Retinal pigment epithelial cell (primary cell): ENCODE measurements at regions not wholly inside any gene's neighbourhood (a gene's known extent, or its start where the extent isn't known, plus 50 kb on each side); places are given as distances from the start of the nearest gene placed in this dataset.
A peak's percentile ranks its signal among the peaks of the same experiment; 100 is the strongest.

Source experiments
- DNase-seq: peaks from one replicate; pipeline ENCODE4 v3.0.0-alpha.2; 2010; ENCODE audit warnings: low read depth
- H3K4me3 ChIP-seq: 2 replicates; pipeline ENCODE4 v1.5.1; 2011; ENCODE audit warnings: mild to moderate bottlenecking, low read length, control low read depth, moderate library complexity
- TF ChIP-seq, protein P1 (sequence below): conservative IDR thresholded peaks from 2 replicates; pipeline ENCODE4 v1.5.1; 2011; ENCODE audit warnings: low read depth, low read length, control low read depth, inconsistent platforms

DNA sequence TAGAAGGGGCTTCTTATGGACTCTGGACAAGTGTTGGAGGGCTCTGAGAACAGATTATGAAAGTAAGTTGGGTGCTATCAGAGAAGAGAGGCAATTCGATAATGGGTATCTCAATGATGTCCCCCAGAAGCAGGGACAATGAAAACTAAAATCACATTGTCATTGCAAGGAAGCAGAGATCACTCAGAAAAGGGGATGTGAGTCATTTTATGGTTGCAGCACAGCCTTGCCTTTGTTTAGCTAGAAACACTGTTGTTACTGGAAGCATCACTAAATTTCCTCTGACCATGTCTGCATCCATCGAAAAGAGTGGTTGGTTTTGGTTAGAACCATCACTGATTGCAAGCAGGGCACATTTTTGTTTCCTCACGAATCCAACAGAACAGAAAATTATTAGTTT lies 246.8 kb upstream of the NWD2 start:
- no peak overlapping the region for H3K4me3 ChIP-seq
- no peak for DNase-seq
- TF ChIP-seq, protein P1, sequence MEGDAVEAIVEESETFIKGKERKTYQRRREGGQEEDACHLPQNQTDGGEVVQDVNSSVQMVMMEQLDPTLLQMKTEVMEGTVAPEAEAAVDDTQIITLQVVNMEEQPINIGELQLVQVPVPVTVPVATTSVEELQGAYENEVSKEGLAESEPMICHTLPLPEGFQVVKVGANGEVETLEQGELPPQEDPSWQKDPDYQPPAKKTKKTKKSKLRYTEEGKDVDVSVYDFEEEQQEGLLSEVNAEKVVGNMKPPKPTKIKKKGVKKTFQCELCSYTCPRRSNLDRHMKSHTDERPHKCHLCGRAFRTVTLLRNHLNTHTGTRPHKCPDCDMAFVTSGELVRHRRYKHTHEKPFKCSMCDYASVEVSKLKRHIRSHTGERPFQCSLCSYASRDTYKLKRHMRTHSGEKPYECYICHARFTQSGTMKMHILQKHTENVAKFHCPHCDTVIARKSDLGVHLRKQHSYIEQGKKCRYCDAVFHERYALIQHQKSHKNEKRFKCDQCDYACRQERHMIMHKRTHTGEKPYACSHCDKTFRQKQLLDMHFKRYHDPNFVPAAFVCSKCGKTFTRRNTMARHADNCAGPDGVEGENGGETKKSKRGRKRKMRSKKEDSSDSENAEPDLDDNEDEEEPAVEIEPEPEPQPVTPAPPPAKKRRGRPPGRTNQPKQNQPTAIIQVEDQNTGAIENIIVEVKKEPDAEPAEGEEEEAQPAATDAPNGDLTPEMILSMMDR: no peak

DNA sequence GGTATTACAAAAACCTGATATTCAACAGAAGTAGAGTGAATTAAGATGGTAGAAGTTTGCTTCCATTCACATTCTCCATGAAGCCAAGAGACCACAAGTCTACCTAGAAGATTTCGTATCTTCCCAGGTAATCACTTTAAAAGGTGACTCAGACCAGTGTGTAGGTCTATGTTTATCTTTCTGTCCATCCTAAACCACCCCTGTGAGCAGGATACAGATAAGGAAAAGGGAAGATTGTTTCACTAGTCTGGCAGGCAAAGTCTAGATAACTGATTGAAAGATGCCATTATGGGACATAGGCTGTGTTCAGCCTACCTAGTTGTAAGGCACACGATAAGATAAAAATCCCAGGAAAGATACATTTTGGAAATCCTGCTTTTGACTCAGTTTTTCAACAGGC lies 244.3 kb upstream of the NWD2 start:
- no peak for DNase-seq
- H3K4me3 ChIP-seq: no peak overlapping the region
- TF ChIP-seq, protein P1: no peak

DNA sequence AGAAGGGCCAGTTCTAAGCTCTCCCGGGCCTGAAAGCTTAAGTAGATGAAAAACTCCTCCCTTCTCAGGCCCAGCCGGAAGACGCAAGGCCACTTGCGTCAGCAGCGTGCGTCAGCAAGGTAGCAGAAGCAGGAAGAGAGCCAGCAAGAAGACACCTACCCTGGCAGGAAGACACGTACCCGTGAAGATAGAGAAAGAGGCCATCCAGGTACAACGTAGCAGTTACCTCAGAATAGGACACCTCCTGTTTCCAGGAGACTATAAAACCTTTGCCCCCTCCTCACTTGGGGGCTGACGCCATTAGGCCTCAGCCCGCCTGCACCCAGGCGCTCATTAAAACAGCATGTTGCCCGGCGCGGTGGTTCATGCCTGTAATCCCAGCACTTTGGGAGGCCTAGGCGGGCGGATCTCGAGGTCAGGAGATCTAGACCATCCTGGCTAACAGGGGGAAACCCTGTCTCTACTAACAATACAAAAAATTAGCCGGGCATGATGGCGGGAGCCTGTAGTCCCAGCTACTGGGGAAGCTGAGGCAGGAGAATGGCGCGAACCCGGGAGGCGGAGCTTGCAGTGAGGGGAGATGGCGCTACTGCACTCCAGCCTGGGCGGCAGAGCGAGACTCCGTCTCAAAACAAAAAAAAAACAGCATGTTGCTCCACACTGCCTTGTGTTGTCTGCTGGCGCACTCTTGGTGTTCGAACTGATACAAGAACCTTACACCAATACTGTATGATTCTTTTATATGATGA lies 242.7 kb upstream of the NWD2 start:
- H3K4me3 ChIP-seq: no peak overlapping the region
- TF ChIP-seq, protein P1: no peak
- no peak for DNase-seq

DNA sequence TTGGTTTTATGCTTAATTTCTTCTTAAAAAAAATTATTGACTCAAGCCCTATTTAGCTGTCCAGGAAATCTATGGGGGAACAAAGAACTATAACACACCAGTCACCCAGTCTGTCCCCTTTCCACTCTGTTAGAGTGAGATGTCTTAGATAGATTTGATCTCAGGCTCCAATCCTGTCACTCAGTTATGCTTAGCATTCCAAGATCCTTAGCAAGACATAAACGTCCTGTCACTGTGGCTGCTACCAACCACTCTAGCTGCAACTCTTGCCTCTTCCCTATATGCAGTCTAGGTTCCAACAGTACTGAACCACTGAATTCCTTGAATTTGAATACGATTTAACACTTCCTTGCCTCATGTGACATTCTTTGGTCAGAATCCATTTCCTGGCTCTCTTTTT lies 241.9 kb upstream of the NWD2 start:
- DNase-seq: no peak
- TF ChIP-seq, protein P1: no peak
- H3K4me3 ChIP-seq: no peak overlapping the region

DNA sequence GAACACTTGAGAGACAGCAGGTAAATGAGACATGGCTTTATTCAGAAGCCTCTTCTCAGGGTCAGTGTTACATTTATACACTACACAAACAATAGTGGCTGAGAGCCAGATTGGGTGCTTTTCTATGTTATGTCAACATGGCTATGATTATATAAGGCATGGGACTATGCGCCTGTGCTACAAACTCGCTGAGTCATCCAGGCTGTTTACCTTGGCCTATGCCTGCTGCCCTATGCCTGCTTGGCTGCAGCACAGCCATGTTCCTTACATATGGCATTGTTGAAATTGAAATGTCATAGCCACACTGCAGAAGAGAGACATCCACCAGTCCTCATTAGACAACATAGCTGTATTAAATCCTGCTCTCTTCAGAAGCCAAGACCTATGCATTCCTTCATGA lies 236.3 kb upstream of the NWD2 start:
- H3K4me3 ChIP-seq: no peak overlapping the region
- peak; percentile 53 for DNase-seq
- TF ChIP-seq, protein P1: no peak

DNA sequence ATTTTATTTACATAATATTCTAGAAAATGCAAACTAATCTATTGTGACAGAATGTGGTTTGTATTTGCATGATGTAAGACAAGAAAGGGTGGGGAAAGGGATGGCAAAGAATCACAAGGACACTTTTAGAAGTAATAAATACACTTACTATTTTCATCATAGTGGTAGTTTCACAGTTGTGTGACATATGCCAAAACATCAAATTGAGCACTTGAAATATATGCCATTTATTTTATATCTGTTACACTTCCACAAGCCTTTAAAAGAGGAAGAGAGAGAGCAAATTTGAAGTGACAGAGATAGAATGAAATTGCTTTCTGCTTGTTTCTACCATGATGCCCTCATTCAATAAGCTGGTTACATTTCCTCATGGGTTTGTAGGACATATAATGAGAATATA lies 230.0 kb upstream of the NWD2 start:
- TF ChIP-seq, protein P1: no peak
- DNase-seq: no peak
- H3K4me3 ChIP-seq: no peak overlapping the region

DNA sequence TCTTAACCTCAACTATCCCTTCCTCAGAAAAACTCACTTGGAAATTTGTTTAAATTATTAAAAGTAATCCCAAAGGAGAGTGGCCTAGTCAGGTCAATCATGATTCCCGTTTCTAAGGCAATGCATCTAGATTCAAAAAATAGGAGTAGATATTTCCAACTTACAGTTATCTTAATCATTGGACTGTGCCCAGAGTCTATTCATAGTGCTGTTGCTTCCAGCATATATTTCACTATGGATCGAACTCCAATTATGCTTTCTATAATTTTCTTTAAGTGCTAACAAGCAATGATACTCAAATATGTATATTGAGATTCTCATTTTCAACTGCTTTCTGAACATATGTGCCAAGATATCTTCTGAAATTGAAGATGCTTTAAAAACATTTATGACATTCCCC lies 229.2 kb upstream of the NWD2 start:
- DNase-seq: no peak
- H3K4me3 ChIP-seq: no peak overlapping the region
- TF ChIP-seq, protein P1: no peak
